Calu3 (cell line): ENCODE measurements at regions not wholly inside any gene's neighbourhood (a gene's known extent, or its start where the extent isn't known, plus 50 kb on each side); places are given as distances from the start of the nearest gene placed in this dataset.

Experiments used
- BruUV-seq: library from RNA; stranded (reverse); fragments of 400-500 nt; replicated peaks from 2 replicates; lab custom pipeline; 2021; lab: Mats Ljungman, UMichigan
- CTCF ChIA-PET: fragments of 300-600 bp; sonication (Branson Sonifier 250); formaldehyde crosslinking; loops from one replicate; lab custom pipeline; 2022; ENCODE audit warnings: antibody characterized with exemption; lab: Charles Lee
- DNase-seq: peaks from one replicate; pipeline ENCODE4 v3.0.0; 2022
- H3K27ac Mint-ChIP-seq: one replicate; pipeline ENCODE4 v1.8.0; 2022; ENCODE audit warnings: mixed read lengths; ENCODE audit not compliant: unreplicated experiment
- H3K27me3 Mint-ChIP-seq: one replicate; pipeline ENCODE4 v1.8.0; 2022; ENCODE audit warnings: mixed read lengths; ENCODE audit not compliant: unreplicated experiment
- H3K36me3 Mint-ChIP-seq: one replicate; pipeline ENCODE4 v1.8.0; 2022; ENCODE audit warnings: mild to moderate bottlenecking, moderate library complexity, mixed read lengths; ENCODE audit not compliant: insufficient read depth, unreplicated experiment
- H3K4me1 Mint-ChIP-seq: one replicate; pipeline ENCODE4 v1.8.0; 2022; ENCODE audit warnings: mild to moderate bottlenecking, low read depth, mixed read lengths; ENCODE audit not compliant: unreplicated experiment
- H3K4me3 Mint-ChIP-seq: one replicate; pipeline ENCODE4 v1.8.0; 2022; ENCODE audit warnings: mild to moderate bottlenecking, low read depth, moderate library complexity, mixed read lengths; ENCODE audit not compliant: unreplicated experiment
- H3K9me3 Mint-ChIP-seq: one replicate; pipeline ENCODE4 v1.8.0; 2022; ENCODE audit warnings: low read depth, mixed read lengths; ENCODE audit not compliant: unreplicated experiment
- intact Hi-C: fragments of 100-400 bp; cut with micrococcal nuclease; formaldehyde crosslinking; loops from one replicate; pipeline ENCODE4 v1.10.0; 2022; ENCODE audit not compliant: unreplicated experiment
- TF ChIP-seq, protein P1 (sequence below): fragments of 200-600 bp; IDR thresholded peaks from one replicate; pipeline ENCODE4 v1.8.0; 2022; ENCODE audit warnings: antibody characterized with exemption; ENCODE audit not compliant: unreplicated experiment

- TF ChIP-seq, protein P1, sequence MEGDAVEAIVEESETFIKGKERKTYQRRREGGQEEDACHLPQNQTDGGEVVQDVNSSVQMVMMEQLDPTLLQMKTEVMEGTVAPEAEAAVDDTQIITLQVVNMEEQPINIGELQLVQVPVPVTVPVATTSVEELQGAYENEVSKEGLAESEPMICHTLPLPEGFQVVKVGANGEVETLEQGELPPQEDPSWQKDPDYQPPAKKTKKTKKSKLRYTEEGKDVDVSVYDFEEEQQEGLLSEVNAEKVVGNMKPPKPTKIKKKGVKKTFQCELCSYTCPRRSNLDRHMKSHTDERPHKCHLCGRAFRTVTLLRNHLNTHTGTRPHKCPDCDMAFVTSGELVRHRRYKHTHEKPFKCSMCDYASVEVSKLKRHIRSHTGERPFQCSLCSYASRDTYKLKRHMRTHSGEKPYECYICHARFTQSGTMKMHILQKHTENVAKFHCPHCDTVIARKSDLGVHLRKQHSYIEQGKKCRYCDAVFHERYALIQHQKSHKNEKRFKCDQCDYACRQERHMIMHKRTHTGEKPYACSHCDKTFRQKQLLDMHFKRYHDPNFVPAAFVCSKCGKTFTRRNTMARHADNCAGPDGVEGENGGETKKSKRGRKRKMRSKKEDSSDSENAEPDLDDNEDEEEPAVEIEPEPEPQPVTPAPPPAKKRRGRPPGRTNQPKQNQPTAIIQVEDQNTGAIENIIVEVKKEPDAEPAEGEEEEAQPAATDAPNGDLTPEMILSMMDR = no peak
- DNase-seq = no peak
These were observed 53.4 kb downstream of the PTCHD4 start for GRCh38 chr6:48057601-48058000.

GRCh38 chr6:48048451-48049146, 62.4 kb downstream of the PTCHD4 start:
- Mint-ChIP-seq H3K4me3 (no peak overlapping the region), H3K27me3 (no peaks in the 10 kb centered on the region), H3K27ac (no peak overlapping the region), H3K36me3 (no peaks in the 10 kb centered on the region), H3K4me1 (no peaks in the 10 kb centered on the region), H3K9me3 (no peaks in the 10 kb centered on the region)
- TF ChIP-seq, protein P1 = no peak
- no peak for DNase-seq
- intact Hi-C loops = no loop called here
- BruUV-seq = no TSS peak
- CTCF ChIA-PET = no interaction called here

More at GRCh38 chr6:48057601-48058000, 53.4 kb downstream of the PTCHD4 start:
- intact Hi-C loops = no loop called here
- H3K4me1 Mint-ChIP-seq = no peaks in the 10 kb centered on the region
- no peaks in the 10 kb centered on the region for H3K9me3 Mint-ChIP-seq
- CTCF ChIA-PET = no interaction called here
- H3K36me3 Mint-ChIP-seq = no peaks in the 10 kb centered on the region
- H3K4me3 Mint-ChIP-seq = no peak overlapping the region
- BruUV-seq = no TSS peak
- H3K27me3 Mint-ChIP-seq = no peaks in the 10 kb centered on the region
- no peak overlapping the region for H3K27ac Mint-ChIP-seq

DNA sequence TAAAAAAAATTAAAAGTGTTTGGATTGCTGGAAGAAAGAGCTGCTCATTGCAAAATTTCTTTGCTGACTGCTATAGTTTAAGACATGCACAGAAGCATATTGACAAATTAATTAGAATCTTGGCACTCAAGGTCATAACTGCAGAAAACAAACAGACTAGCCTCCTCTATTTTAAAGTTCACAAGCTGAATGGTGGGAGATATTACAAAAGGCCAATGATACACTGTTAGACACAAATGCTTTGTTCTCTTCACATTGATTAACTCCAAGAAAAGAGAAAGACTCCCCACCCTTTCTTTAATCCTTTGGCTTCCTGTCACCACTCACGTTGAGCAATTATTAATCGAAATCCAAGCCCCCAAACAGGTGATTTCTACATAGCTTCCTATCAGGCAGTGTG, 69.1 kb downstream of the PTCHD4 start:
- H3K27ac Mint-ChIP-seq = no peak overlapping the region
- CTCF ChIA-PET = no interaction called here
- H3K27me3 Mint-ChIP-seq = no peaks in the 10 kb centered on the region
- H3K4me3 Mint-ChIP-seq = no peak overlapping the region
- no peaks in the 10 kb centered on the region for H3K4me1 Mint-ChIP-seq
- no TSS peak for BruUV-seq
- TF ChIP-seq, protein P1 = no peak
- H3K9me3 Mint-ChIP-seq = no peaks in the 10 kb centered on the region
- H3K36me3 Mint-ChIP-seq = no peaks in the 10 kb centered on the region
- no peak for DNase-seq
- intact Hi-C loops = no loop called here

GRCh38 chr6:48037946-48038345, 73.1 kb downstream of the PTCHD4 start:
- H3K4me3 Mint-ChIP-seq = no peak overlapping the region
- no peaks in the 10 kb centered on the region for H3K36me3 Mint-ChIP-seq
- intact Hi-C loops = no loop called here
- CTCF ChIA-PET = no interaction called here
- TF ChIP-seq, protein P1 = no peak
- no peaks in the 10 kb centered on the region for H3K27me3 Mint-ChIP-seq
- BruUV-seq = no TSS peak
- no peaks in the 10 kb centered on the region for H3K4me1 Mint-ChIP-seq
- H3K9me3 Mint-ChIP-seq = no peaks in the 10 kb centered on the region
- H3K27ac Mint-ChIP-seq = no peak overlapping the region
- DNase-seq = no peak
